ENCODE measurements at regions not wholly inside any gene's neighbourhood (a gene's known extent, or its start where the extent isn't known, plus 50 kb on each side); places are given as distances from the start of the nearest gene placed in this dataset.
A peak's percentile ranks its signal among the peaks of the same experiment; 100 is the strongest.

GRCh38 chr3:20380295-20380694 is 194.3 kb upstream of the SGO1 start:
- Histone ChIP-seq H3K79me1 (ENCODE audit: low read length) (no peaks in the 10 kb centered on the region), H4K12ac (ENCODE audit: low read depth, low read length) (no peak overlapping the region), H3K23ac (ENCODE audit: low read length) (no peak overlapping the region), H3K36me3 (ENCODE audit: control insufficient read depth in 1 of 2, insufficient read depth in 2 of 2, low read length in 2 of 2) (no peaks in the 10 kb centered on the region), H2BK12ac (ENCODE audit: low read length) (no peak overlapping the region), H3K18ac (ENCODE audit: low read length) (no peak overlapping the region), H4K91ac (ENCODE audit: low read depth, low read length) (no peak overlapping the region), H3K9me3 (ENCODE audit: insufficient read depth, low read depth, low read length) (no peaks in the 10 kb centered on the region), H3K4ac (ENCODE audit: low read depth, low read length) (no peak overlapping the region), H3K27ac (ENCODE audit: low read depth, low read length) (no peak overlapping the region), H4K8ac (ENCODE audit: low read depth, low read length) (no peak overlapping the region), H2AFZ (ENCODE audit: insufficient read depth, low read length, poor library complexity) (no peak overlapping the region), H3K4me2 (ENCODE audit: low read length) (no peak overlapping the region), H3K4me1 (ENCODE audit: control insufficient read depth in 1 of 2, insufficient read depth in 2 of 2, low read length in 2 of 2) (no peaks in the 10 kb centered on the region), H3K9ac (ENCODE audit: low read length) (no peak overlapping the region), H2AK5ac (ENCODE audit: low read length) (no peak overlapping the region), H3K14ac (ENCODE audit: low read length) (no peak overlapping the region), H3K27me3 (ENCODE audit: insufficient read depth, low read length) (no peaks in the 10 kb centered on the region), H3K79me2 (ENCODE audit: control insufficient read depth, insufficient read depth, low read length, poor library complexity) (no peaks in the 10 kb centered on the region), H3K4me3 (ENCODE audit: low read depth, low read length) (no peak overlapping the region), H2BK5ac (ENCODE audit: low read depth, low read length, poor library complexity) (no peak overlapping the region), H2BK120ac (ENCODE audit: insufficient read depth, low read length, poor library complexity) (no peak overlapping the region)
- DNase-seq: no peak
- no CpG with 5 or more reads among the region's 1 CpG for WGBS (ENCODE audit: extremely low coverage, insufficient coverage, insufficient read length)

DNA sequence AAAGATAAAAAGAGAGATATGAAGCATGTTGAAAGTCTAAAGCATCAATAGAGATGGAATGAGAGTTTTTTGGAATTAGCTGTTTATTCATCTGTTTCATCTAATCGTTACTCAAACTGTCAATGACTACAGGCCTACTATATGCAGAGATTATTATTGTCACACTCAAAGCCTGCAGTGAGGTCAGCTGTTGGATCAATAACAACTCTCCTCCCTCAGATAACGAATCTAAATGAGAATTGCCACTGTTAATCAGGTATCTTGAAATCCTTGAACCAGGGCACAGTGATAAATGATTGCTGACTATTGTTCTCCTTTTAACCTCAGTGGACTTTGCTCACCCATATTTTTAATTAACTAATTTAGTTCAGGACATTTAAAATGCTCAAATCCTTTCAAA is 192.3 kb upstream of the SGO1 start:
- H4K91ac ChIP-seq (ENCODE audit: low read depth, low read length): no peak overlapping the region
- no peaks in the 10 kb centered on the region for H3K79me1 ChIP-seq (ENCODE audit: low read length)
- no peaks in the 10 kb centered on the region for H3K27me3 ChIP-seq (ENCODE audit: insufficient read depth, low read length)
- H2BK120ac ChIP-seq (ENCODE audit: insufficient read depth, low read length, poor library complexity): no peak overlapping the region
- WGBS (ENCODE audit: extremely low coverage, insufficient coverage, insufficient read length): no CpG with 5 or more reads among the region's 2 CpGs
- H3K4me3 ChIP-seq (ENCODE audit: low read depth, low read length): no peak overlapping the region
- no peak overlapping the region for H3K14ac ChIP-seq (ENCODE audit: low read length)
- no peak overlapping the region for H2BK12ac ChIP-seq (ENCODE audit: low read length)
- H3K4ac ChIP-seq (ENCODE audit: low read depth, low read length): no peak overlapping the region
- no peak overlapping the region for H3K23ac ChIP-seq (ENCODE audit: low read length)
- no peak overlapping the region for H2BK5ac ChIP-seq (ENCODE audit: low read depth, low read length, poor library complexity)
- H3K18ac ChIP-seq (ENCODE audit: low read length): no peak overlapping the region
- H2AK5ac ChIP-seq (ENCODE audit: low read length): no peak overlapping the region
- no peak overlapping the region for H3K27ac ChIP-seq (ENCODE audit: low read depth, low read length)
- H4K12ac ChIP-seq (ENCODE audit: low read depth, low read length): no peak overlapping the region
- no peak overlapping the region for H2AFZ ChIP-seq (ENCODE audit: insufficient read depth, low read length, poor library complexity)
- DNase-seq: no peak
- no peaks in the 10 kb centered on the region for H3K4me1 ChIP-seq (ENCODE audit: control insufficient read depth in 1 of 2, insufficient read depth in 2 of 2, low read length in 2 of 2)
- no peak overlapping the region for H4K8ac ChIP-seq (ENCODE audit: low read depth, low read length)
- no peaks in the 10 kb centered on the region for H3K36me3 ChIP-seq (ENCODE audit: control insufficient read depth in 1 of 2, insufficient read depth in 2 of 2, low read length in 2 of 2)
- H3K4me2 ChIP-seq (ENCODE audit: low read length): no peak overlapping the region
- no peaks in the 10 kb centered on the region for H3K9me3 ChIP-seq (ENCODE audit: insufficient read depth, low read depth, low read length)
- no peaks in the 10 kb centered on the region for H3K79me2 ChIP-seq (ENCODE audit: control insufficient read depth, insufficient read depth, low read length, poor library complexity)
- no peak overlapping the region for H3K9ac ChIP-seq (ENCODE audit: low read length)

- no peak overlapping the region for H3K9ac ChIP-seq (ENCODE audit: low read length)
- DNase-seq: no peak
- no peaks in the 10 kb centered on the region for H3K27me3 ChIP-seq (ENCODE audit: insufficient read depth, low read length)
- no peaks in the 10 kb centered on the region for H3K4me1 ChIP-seq (ENCODE audit: control insufficient read depth in 1 of 2, insufficient read depth in 2 of 2, low read length in 2 of 2)
- no peaks in the 10 kb centered on the region for H3K9me3 ChIP-seq (ENCODE audit: insufficient read depth, low read depth, low read length)
- H2BK12ac ChIP-seq (ENCODE audit: low read length): no peak overlapping the region
- no peak overlapping the region for H4K91ac ChIP-seq (ENCODE audit: low read depth, low read length)
- H3K27ac ChIP-seq (ENCODE audit: low read depth, low read length): no peak overlapping the region
- H3K18ac ChIP-seq (ENCODE audit: low read length): no peak overlapping the region
- no peak overlapping the region for H2BK120ac ChIP-seq (ENCODE audit: insufficient read depth, low read length, poor library complexity)
- no peak overlapping the region for H3K4ac ChIP-seq (ENCODE audit: low read depth, low read length)
- no peak overlapping the region for H3K23ac ChIP-seq (ENCODE audit: low read length)
- no peak overlapping the region for H2BK5ac ChIP-seq (ENCODE audit: low read depth, low read length, poor library complexity)
- no peaks in the 10 kb centered on the region for H3K36me3 ChIP-seq (ENCODE audit: control insufficient read depth in 1 of 2, insufficient read depth in 2 of 2, low read length in 2 of 2)
- H3K4me2 ChIP-seq (ENCODE audit: low read length): no peak overlapping the region
- no peak overlapping the region for H3K4me3 ChIP-seq (ENCODE audit: low read depth, low read length)
- H3K79me2 ChIP-seq (ENCODE audit: control insufficient read depth, insufficient read depth, low read length, poor library complexity): no peaks in the 10 kb centered on the region
- no peaks in the 10 kb centered on the region for H3K79me1 ChIP-seq (ENCODE audit: low read length)
- no peak overlapping the region for H4K8ac ChIP-seq (ENCODE audit: low read depth, low read length)
- H3K14ac ChIP-seq (ENCODE audit: low read length): no peak overlapping the region
- no peak overlapping the region for H2AFZ ChIP-seq (ENCODE audit: insufficient read depth, low read length, poor library complexity)
- H4K12ac ChIP-seq (ENCODE audit: low read depth, low read length): no peak overlapping the region
- no peak overlapping the region for H2AK5ac ChIP-seq (ENCODE audit: low read length)
Measured at GRCh38 chr3:20376665-20377217, 190.7 kb upstream of the SGO1 start.

- Histone ChIP-seq H3K4ac (ENCODE audit: low read depth, low read length) (no peak overlapping the region), H3K18ac (ENCODE audit: low read length) (no peak overlapping the region), H3K4me3 (ENCODE audit: low read depth, low read length) (no peak overlapping the region), H3K36me3 (ENCODE audit: control insufficient read depth in 1 of 2, insufficient read depth in 2 of 2, low read length in 2 of 2) (no peaks in the 10 kb centered on the region), H3K9ac (ENCODE audit: low read length) (no peak overlapping the region), H3K4me1 (ENCODE audit: control insufficient read depth in 1 of 2, insufficient read depth in 2 of 2, low read length in 2 of 2) (no peaks in the 10 kb centered on the region), H2AK5ac (ENCODE audit: low read length) (no peak overlapping the region), H2BK120ac (ENCODE audit: insufficient read depth, low read length, poor library complexity) (no peak overlapping the region), H3K23ac (ENCODE audit: low read length) (no peak overlapping the region), H2BK5ac (ENCODE audit: low read depth, low read length, poor library complexity) (no peak overlapping the region), H3K27ac (ENCODE audit: low read depth, low read length) (no peak overlapping the region), H2AFZ (ENCODE audit: insufficient read depth, low read length, poor library complexity) (no peak overlapping the region), H3K9me3 (ENCODE audit: insufficient read depth, low read depth, low read length) (no peaks in the 10 kb centered on the region), H3K14ac (ENCODE audit: low read length) (no peak overlapping the region), H3K4me2 (ENCODE audit: low read length) (no peak overlapping the region), H3K27me3 (ENCODE audit: insufficient read depth, low read length) (no peaks in the 10 kb centered on the region), H4K8ac (ENCODE audit: low read depth, low read length) (no peak overlapping the region), H2BK12ac (ENCODE audit: low read length) (no peak overlapping the region), H3K79me2 (ENCODE audit: control insufficient read depth, insufficient read depth, low read length, poor library complexity) (no peaks in the 10 kb centered on the region), H4K91ac (ENCODE audit: low read depth, low read length) (no peak overlapping the region), H4K12ac (ENCODE audit: low read depth, low read length) (no peak overlapping the region), H3K79me1 (ENCODE audit: low read length) (no peaks in the 10 kb centered on the region)
- peak; percentile 16 to 43 for DNase-seq
- no CpG with 5 or more reads among the region's 2 CpGs for whole genome bisulfite sequencing (ENCODE audit: extremely low coverage, insufficient coverage, insufficient read length)
Measured at GRCh38 chr3:20375302-20375701, 189.3 kb upstream of the SGO1 start.

Measured in trophoblast cell (in vitro differentiated cells and primary cell).